GM18517 (cell line): ENCODE measurements at regions not wholly inside any gene's neighbourhood (a gene's known extent, or its start where the extent isn't known, plus 50 kb on each side); places are given as distances from the start of the nearest gene placed in this dataset.
"Not testable (repeated sequence)": the region's sequence is repeated elsewhere in the genome, so short reads cannot be mapped to it uniquely, and the experiment has no call there.

Source experiments
- ATAC-seq: cut with Tn5 transposase; IDR thresholded peaks from one replicate; pipeline ENCODE4 v1.9.1; 2021; ENCODE audit warnings: mild to moderate bottlenecking, moderate library complexity; ENCODE audit not compliant: unreplicated experiment

DNA sequence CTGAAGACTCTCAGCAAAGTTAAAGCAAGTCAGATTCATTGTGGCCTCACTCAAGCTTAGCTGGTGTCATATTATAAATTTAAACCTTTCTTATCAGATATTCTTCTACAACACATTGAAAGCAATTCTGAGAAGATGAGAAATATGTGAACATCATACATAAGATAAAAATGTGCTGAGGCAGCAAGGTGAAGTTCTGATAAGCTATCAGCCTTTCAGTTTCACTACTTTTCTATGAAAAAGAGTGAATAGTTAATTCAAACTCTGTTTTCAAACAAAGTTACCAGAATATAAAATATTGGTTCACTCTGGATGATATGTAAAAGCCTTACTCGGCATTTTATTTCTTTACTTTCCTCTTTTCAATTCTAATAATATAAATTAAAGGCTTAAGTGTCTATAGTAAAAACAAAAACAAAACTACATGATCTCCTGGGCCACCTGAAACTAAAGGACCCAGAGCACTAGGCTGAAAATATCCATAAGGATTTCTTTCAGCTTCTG is 824.4 kb downstream of the MTRR start:
- ATAC-seq = no peak

GRCh38 chr5:8694545-8694944 is 825.6 kb downstream of the MTRR start:
- ATAC-seq = no peak

DNA sequence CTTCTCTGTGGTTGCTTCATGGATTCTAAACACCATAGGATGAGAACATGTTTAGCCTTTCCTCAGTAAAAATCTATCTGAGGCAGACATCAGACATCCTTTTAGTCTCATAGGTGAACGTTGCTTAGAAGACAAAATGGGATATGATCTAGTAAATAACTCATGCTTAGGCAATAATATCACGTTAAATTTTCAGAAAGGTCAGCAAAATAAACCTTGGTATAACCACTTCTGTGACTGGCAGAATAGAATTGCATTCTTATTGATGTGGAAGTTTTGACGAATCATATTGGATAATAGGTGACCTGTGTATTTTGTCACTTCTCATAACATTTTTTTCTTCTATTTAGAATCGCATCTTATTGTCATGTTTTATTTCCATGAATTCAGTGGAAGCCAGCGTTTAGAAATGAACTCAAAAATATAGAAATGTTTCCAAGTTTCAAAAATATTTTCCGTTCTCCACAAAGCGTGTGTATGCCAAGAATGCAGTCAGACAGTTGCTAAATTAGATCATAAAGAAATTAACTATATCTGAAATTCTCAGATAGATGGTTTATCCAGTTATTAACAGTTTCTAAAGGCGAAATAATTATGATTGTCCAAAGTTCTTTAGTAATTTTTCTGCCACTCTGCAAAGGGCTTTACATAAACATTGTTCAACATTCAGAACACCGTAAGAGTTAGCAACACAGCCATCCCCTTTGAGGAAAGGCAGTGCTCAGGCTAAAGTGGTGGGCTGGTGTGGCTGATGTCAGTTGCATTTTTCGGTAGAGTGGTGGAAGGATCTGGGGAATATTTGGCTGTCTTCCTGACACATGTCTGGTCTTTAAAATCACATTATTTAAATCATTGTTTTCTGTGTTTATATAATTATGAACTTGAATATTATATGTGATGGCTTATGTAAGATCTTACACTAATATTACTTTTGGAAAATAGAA is 827.2 kb downstream of the MTRR start:
- ATAC-seq = no peak

GRCh38 chr5:8700222-8700621 is 831.3 kb downstream of the MTRR start:
- ATAC-seq = no peak

DNA sequence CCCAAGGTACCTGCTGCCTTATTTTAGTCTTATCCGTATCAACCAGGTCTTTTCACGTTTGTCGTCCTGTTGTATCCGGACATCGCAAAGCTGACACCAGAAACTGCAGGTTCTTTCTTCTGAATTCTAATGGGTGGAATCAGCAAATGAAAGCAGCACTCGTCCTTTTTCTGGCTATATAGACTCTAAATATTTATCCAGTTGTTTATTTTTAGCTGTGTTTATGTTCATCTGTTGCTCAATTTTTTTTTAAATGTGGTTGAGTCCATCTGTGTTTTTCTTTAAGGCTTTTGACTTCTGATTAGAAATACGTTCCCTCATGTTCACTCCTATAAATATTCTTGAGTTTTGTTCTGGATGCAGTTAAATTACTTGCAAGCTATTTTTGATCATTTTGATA is 831.7 kb downstream of the MTRR start:
- ATAC-seq = no peak

DNA sequence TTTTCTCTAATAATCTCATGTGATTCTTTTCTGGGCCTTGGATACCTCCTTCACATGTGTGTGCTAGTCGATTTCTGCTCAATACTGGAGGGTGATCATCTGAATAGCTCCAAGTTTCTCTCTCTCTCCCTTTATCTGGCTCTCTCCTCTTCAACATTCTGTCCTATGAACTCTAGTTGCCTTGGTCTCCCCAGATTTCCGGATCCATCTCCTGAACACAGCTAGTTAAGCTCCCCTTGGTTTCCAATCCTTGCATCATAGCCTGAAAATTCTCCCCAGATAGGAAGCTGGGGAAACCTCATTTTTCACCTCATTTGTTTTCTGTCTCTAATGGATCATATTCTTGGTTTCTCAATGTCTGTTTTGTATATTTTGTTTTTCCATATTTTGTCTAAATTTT is 832.3 kb downstream of the MTRR start:
- no peak for ATAC-seq

GRCh38 chr5:8710426-8710930 is 835.4 kb downstream of the SEMA5A start:
- ATAC-seq = no peak

DNA sequence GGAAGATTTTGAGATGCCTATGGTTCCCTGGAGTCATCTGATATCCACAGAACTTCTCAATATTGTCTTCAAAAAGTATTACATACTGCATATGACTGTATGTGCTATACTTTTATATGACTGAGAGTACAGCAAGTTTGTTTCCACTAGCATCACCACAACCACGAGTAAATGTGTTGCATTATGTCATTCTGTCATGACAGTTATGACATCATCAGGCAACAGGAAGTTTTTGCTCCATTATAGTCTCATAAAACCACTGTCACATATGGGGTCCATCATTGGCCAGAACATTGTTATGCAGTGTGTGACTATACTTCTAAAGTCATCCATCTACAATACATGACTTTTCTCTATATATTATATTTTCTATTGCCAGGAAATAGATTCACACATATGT is 831.7 kb downstream of the SEMA5A start:
- no peak for ATAC-seq

DNA sequence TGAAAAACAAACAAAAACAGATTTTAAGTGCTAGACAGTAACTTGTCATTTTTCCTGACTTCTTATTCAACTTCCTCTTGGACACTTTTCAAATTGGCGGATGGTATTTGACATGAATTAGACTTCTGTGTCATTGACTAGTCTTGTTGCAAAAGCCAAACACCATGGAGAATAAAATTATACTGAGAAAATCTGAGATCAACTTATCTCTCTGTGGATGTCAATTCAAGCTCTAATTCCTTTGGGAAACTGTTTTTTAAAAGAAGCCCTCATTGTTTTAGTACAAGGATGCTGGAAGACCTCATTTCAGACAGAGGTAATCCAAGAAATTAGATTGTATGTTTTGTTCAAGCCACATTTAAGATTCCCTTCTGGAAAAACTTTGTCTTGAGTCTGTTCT is 831.0 kb downstream of the SEMA5A start:
- ATAC-seq = no peak

DNA sequence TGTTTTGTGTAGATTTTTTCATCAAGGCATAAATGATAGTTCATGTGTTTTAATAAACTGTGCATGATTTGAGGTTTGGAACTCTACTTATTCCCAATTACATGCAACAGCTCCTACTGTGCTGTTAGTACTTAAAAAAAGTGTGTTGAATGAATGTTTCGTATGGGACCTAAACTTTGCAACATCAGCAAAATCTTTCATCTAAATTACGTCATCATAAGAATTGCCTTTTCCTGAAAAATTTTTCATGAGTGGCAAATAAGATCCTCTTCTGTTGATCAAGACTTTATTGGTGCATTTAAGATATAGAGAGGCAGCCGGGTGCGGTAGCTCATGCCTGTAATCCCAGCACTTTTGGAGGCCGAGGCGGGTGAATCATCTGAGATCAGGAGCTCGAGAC is 826.1 kb downstream of the SEMA5A start:
- ATAC-seq = no peak

DNA sequence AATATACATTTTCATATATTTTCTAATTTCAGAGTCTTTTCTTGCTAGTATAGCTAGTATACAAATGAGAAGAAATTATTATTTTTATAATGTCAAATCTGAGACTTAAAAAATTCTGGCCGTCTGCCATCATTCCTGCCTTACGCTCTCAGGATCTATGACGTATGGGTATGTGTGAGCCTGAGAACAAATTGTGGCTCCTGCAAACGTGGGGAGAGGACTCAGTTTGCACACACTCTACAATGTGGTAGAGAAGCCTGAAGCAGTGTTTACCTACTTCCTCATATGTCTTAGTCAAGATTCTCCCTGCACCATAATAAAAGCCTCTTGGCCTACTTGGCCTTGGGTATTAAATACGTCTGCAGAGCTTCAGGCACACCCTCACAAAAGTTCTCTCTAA is 825.4 kb downstream of the SEMA5A start:
- no peak for ATAC-seq

DNA sequence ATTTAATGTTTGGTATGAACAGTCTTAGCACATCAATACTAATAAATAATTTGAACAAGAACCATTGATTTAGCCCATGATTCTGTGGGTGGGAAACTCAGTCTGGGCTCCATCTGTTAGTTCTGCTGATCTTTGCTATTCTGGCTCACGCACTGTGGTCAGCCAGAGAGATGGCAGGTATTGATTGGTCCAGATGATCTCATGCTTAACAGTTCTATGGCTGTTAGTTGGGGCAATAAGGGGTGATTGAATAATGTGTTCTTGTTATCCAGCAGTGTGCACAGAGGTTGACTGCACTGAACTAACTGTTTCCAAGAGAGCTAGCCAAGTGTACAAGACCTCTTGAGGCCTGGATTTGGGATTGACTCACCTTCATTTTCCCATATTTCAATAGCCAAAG is 824.3 kb downstream of the SEMA5A start:
- no peak for ATAC-seq

DNA sequence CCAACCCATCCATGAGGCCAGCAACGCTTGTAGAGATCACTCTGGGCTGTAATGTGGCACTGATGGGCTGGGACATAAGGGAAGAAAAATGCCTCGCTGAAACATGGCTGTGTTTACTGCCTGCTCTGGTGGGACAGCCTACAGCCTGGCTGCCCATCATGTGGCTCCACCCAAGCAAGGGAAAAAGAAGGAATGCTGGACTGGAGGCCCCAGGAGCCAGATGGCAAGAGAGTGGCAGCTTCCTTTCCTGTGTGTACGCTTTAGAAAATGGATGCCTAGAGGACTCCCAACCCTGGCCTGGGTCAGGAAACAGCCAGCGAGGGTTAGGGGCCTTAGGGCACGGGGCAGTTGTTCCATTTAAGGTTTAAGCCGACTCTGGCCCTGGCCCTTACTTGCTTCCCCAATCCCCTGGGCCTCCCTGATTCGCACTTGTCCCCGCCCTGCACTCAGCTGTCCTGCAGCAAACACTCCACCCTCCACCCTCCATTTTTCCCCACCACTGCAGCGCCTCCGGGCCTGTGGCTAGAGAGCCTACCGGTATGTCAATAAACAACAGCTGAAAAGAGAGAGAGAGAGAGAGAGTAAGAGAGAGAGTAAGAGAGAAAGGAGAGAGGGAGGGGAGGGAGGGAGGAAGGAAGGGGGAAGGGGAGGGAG is 819.4 kb downstream of the SEMA5A start:
- no peak for ATAC-seq

GRCh38 chr5:8727396-8727795 is 818.5 kb downstream of the SEMA5A start:
- ATAC-seq = no peak

GRCh38 chr5:8729437-8729836 is 816.4 kb downstream of the SEMA5A start:
- no peak for ATAC-seq

GRCh38 chr5:8730194-8730593 is 815.7 kb downstream of the SEMA5A start:
- no peak for ATAC-seq

- not testable (repeated sequence) for ATAC-seq
Observed at GRCh38 chr5:8731110-8731509, 814.8 kb downstream of the SEMA5A start.

GRCh38 chr5:8740595-8740994 is 805.3 kb downstream of the SEMA5A start:
- no peak for ATAC-seq

DNA sequence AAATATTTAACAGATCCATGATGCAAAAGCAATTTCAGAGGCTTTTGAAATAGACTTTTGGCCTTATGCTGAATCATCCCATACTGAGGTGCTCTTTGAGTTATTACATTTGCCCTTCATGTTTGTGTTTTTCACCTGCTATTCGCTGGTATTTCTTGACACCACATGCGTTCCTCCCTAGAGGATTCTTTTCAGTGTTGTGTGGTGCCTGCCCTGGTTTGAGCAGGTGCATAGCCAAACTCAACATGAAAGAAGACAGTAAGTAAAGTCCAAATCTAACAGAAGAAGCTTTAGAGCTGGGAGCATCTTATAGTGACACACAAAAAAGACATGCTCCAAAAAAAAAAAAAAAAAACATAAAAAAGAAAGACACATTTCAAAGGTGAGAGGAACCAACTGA is 796.3 kb downstream of the SEMA5A start:
- no peak for ATAC-seq

DNA sequence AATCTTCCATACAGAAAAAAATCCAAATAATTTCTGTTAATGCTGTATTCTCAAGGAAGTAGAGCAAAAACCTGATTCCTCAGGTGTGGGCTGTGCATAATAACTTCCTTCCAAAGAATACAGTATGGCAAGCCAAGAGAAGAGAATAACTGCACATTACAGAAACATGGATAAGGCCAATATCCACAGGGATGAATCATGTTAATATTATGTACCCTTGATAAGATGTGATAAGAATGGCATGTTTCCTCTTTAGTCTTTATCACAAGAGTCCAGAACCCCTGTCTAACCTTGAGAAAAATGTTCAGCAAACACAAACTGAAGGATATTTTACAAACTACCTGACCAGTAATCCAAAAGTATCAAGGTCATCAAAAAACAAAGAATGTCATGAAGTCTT is 795.8 kb downstream of the SEMA5A start:
- no peak for ATAC-seq

DNA sequence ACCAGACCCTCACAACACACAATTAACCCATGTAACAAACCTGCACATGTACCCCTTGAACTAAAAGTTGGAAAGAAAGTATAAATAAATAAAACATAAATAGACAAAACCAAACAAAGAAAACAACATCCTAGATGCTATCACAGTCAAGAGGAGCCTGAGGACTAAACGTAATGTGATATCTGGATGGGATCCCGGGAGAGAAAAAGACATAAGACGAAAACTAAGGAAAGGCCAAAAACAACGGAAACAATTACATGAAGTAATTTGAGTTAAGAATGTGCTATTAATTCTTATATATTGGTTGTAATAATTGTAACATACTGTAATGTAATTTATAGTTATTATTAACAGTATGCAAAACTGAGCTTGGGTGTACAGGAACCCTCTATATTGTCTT is 793.9 kb downstream of the SEMA5A start:
- no peak for ATAC-seq

- no peak for ATAC-seq
Observed at GRCh38 chr5:8752595-8752994, 793.3 kb downstream of the SEMA5A start.
